Stomach (tissue), 8 donors: ENCODE measurements at regions not wholly inside any gene's neighbourhood (a gene's known extent, or its start where the extent isn't known, plus 50 kb on each side); places are given as distances from the start of the nearest gene placed in this dataset.

ENCODE experiments used
- DNase-seq, 2 donors: peaks; one replicate each; pipeline versions ENCODE4 v3.0.0 to v3.0.0-alpha.2; 2013 to 2019
- H3K27ac ChIP-seq, 5 donors: fragments of 200-600 bp in 4 of 5; sonication (generic) in 4 of 5; one replicate each; pipeline ENCODE4 v1.5.1; 2013 to 2019; ENCODE audit warnings: mild to moderate bottlenecking in 1 of 5, moderate library complexity in 1 of 5
- H3K27me3 ChIP-seq, 3 donors: fragments of 200-600 bp; sonication (generic); one replicate each; pipeline ENCODE4 v1.5.1; 2017 to 2019; ENCODE audit warnings: mixed run types in 1 of 3
- H3K36me3 ChIP-seq, 4 donors: fragments of 200-600 bp; sonication (generic); 1 replicate in 3 of 4; 2 replicates in 1 of 4; pipeline ENCODE4 v1.5.1; 2016 to 2019
- H3K4me1 ChIP-seq, 4 donors: fragments of 200-600 bp; sonication (generic); one replicate each; pipeline ENCODE4 v1.5.1; 2016 to 2019
- H3K4me3 ChIP-seq, 4 donors: fragments of 200-600 bp; sonication (generic) in 3 of 4; one replicate each; pipeline ENCODE4 v1.5.1; 2016 to 2019; ENCODE audit warnings: mild to moderate bottlenecking in 1 of 4
- H3K9me3 ChIP-seq, 4 donors: fragments of 200-600 bp; sonication (generic); one replicate each; pipeline ENCODE4 v1.5.1; 2016 to 2019
- CTCF ChIP-seq, 7 experiments: fragments of 450-650 bp in 4 of 7; fragments of 200-600 bp in 3 of 7; sonication (generic) in 3 of 7; IDR thresholded peaks; one replicate each; pipeline ENCODE4 v1.5.1; 2016 to 2019; ENCODE audit warnings: antibody characterized with exemption in 7 of 7, control low read depth in 2 of 7, mild to moderate bottlenecking in 1 of 7
- EP300 ChIP-seq: sonication (generic); formaldehyde crosslinking; IDR thresholded peaks from one replicate; pipeline ENCODE4 v1.6.1; 2017; ENCODE audit warnings: antibody characterized with exemption
- POLR2A ChIP-seq, 4 donors: fragments of 450-650 bp; IDR thresholded peaks; one replicate each; pipeline ENCODE4 v1.6.1; 2016; ENCODE audit warnings: antibody characterized with exemption in 4 of 4, control low read depth in 2 of 4, mild to moderate bottlenecking in 1 of 4, moderate library complexity in 1 of 4
- POLR2AphosphoS5 ChIP-seq, 3 donors: sonication (generic); formaldehyde crosslinking; IDR thresholded peaks; one replicate each; pipeline ENCODE4 v1.6.1; 2016; ENCODE audit warnings: antibody characterized with exemption in 3 of 3
- WGBS, 5 donors: extraction: QIAGEN DNeasy Blood & Tissue Kit in 3 of 5; methylation state at CpG; one replicate each; pipeline versions ENCODE4 v1.1.5 to v1.1.7; 2013 to 2018; 5-methylcytosine and 5-hydroxymethylcytosine counted together
- intact Hi-C: fragments of 100-400 bp; cut with DNase I; formaldehyde crosslinking; loops from one replicate; pipeline ENCODE4 v1.15.1; 2023; ENCODE audit warnings: low total_unique reads
- donor health status: healthy with polysubstance abuse.
- donor health status: Bipolar disorder and iron deficiency.
- donor health status: healthy.

GRCh38 chr6:170074907-170075306 lies 216.0 kb downstream of the DLL1 start:
- peaks cover 0 to under 1% (median 0%) of the 10 kb centered on the region in 4 donors for H3K9me3 ChIP-seq
- no peak overlapping the region for H3K27ac ChIP-seq
- no peak overlapping the region for H3K4me3 ChIP-seq
- peaks cover 0 to 5% (median 0%) of the 10 kb centered on the region in 4 donors for H3K4me1 ChIP-seq
- peak in 1 of 2 donors; percentile 24 for DNase-seq
- no peak for TF ChIP-seq CTCF (IDR thresholded peaks at IDR 0.05)
- no peak for TF ChIP-seq EP300
- no peak for TF ChIP-seq POLR2A (IDR thresholded peaks at IDR 0.05)
- no peak for TF ChIP-seq POLR2AphosphoS5 (IDR thresholded peaks at IDR 0.05)
- 86 to 92% (median 91%) methylated on average over 17 of the region's 17 CpGs for WGBS, 5 donors
- intact Hi-C loops = no loop called here
- H3K36me3 ChIP-seq = no peaks in the 10 kb centered on the region
- no peaks in the 10 kb centered on the region for H3K27me3 ChIP-seq

GRCh38 chr6:170074435-170074834 lies 216.4 kb downstream of the DLL1 start:
- H3K27me3 ChIP-seq = no peaks in the 10 kb centered on the region
- no peaks in the 10 kb centered on the region for H3K36me3 ChIP-seq
- H3K27ac ChIP-seq = no peak overlapping the region
- no peak overlapping the region for H3K4me3 ChIP-seq
- WGBS, 5 donors = 88 to 94% (median 91%) methylated on average over 6 of the region's 6 CpGs
- peaks cover 0 to 5% (median 0%) of the 10 kb centered on the region in 4 donors for H3K4me1 ChIP-seq
- H3K9me3 ChIP-seq = peaks cover 0 to 6% (median 2%) of the 10 kb centered on the region in 4 donors
- no peak for DNase-seq
- TF ChIP-seq POLR2A (IDR thresholded peaks at IDR 0.05) (no peak), CTCF (IDR thresholded peaks at IDR 0.05) (no peak), POLR2AphosphoS5 (IDR thresholded peaks at IDR 0.05) (no peak), EP300 (no peak)
- intact Hi-C loops = no loop called here

- Histone ChIP-seq H3K27ac (no peak overlapping the region), H3K27me3 (no peaks in the 10 kb centered on the region), H3K36me3 (no peaks in the 10 kb centered on the region), H3K4me1 (peaks cover 0 to 5% (median 0%) of the 10 kb centered on the region in 4 donors), H3K9me3 (peaks cover 0 to 9% (median 3%) of the 10 kb centered on the region in 4 donors), H3K4me3 (no peak overlapping the region)
- TF ChIP-seq POLR2A (IDR thresholded peaks at IDR 0.05) (no peak), EP300 (no peak), POLR2AphosphoS5 (IDR thresholded peaks at IDR 0.05) (no peak), CTCF (IDR thresholded peaks at IDR 0.05) (no peak)
- WGBS, 5 donors = 81 to 96% (median 84%) methylated on average over 10 to 13 of the region's 13 CpGs
- intact Hi-C loops = no loop called here
- DNase-seq = no peak
These were observed 217.0 kb downstream of the DLL1 start for GRCh38 chr6:170073846-170074245.

GRCh38 chr6:170072246-170072645 lies 218.6 kb downstream of the DLL1 start:
- Histone ChIP-seq H3K4me1 (peaks cover 0 to 5% (median 2%) of the 10 kb centered on the region in 4 donors), H3K27ac (no peak overlapping the region), H3K27me3 (peaks cover 0 to 11% (median 0%) of the 10 kb centered on the region in 3 donors), H3K36me3 (no peaks in the 10 kb centered on the region), H3K4me3 (no peak overlapping the region), H3K9me3 (peaks cover 0 to 9% (median 3%) of the 10 kb centered on the region in 4 donors)
- TF ChIP-seq POLR2AphosphoS5 (IDR thresholded peaks at IDR 0.05) (no peak), EP300 (no peak), POLR2A (IDR thresholded peaks at IDR 0.05) (no peak), CTCF (IDR thresholded peaks at IDR 0.05) (no peak)
- no peak for DNase-seq
- WGBS, 5 donors = 83 to 92% (median 92%) methylated on average over 11 of the region's 11 CpGs
- intact Hi-C loops = no loop called here
